GM23338 (cell line): ENCODE measurements at regions not wholly inside any gene's neighbourhood (a gene's known extent, or its start where the extent isn't known, plus 50 kb on each side); places are given as distances from the start of the nearest gene placed in this dataset.

Experiments used
- ATAC-seq: fragments of 200-7000 bp; cut with Tn5 transposase; 3 replicates; pipeline ENCODE4 v1.9.1; 2020
- DNase-seq: peaks from one replicate; pipeline ENCODE4 v3.0.0-alpha.2; 2015; ENCODE audit warnings: low spot score
- H2AFZ ChIP-seq: fragments of 200-600 bp; sonication (generic); 2 replicates; pipeline ENCODE4 v1.8.0; 2016; ENCODE audit warnings: antibody characterized with exemption, mild to moderate bottlenecking, moderate library complexity
- H3F3A ChIP-seq: fragments of 200-600 bp; sonication (generic); replicated peaks from 2 replicates; pipeline ENCODE4 v1.8.0; 2017; ENCODE audit warnings: antibody characterized with exemption, mixed run types, low read depth
- H3K27ac ChIP-seq: fragments of 200-600 bp; sonication (generic); 2 replicates; pipeline ENCODE4 v1.6.1; 2016; ENCODE audit warnings: low read depth
- H3K27me3 ChIP-seq: fragments of 200-600 bp; sonication (generic); 2 replicates; pipeline ENCODE4 v1.8.0; 2016; ENCODE audit warnings: mild to moderate bottlenecking, mixed run types, moderate library complexity; ENCODE audit not compliant: insufficient read depth
- H3K36me3 ChIP-seq: fragments of 200-600 bp; sonication (generic); 2 replicates; pipeline ENCODE4 v1.8.0; 2016; ENCODE audit warnings: mild to moderate bottlenecking; ENCODE audit not compliant: insufficient read depth
- H3K4me1 ChIP-seq: fragments of 200-600 bp; sonication (generic); 2 replicates; pipeline ENCODE4 v1.8.0; 2016; ENCODE audit warnings: mild to moderate bottlenecking, moderate library complexity; ENCODE audit not compliant: insufficient read depth
- H3K4me2 ChIP-seq: fragments of 200-600 bp; sonication (generic); 2 replicates; pipeline ENCODE4 v1.7.1; 2017; ENCODE audit warnings: mixed run types
- H3K4me3 ChIP-seq: fragments of 200-600 bp; sonication (generic); 2 replicates; pipeline ENCODE4 v1.6.1; 2016; ENCODE audit warnings: mixed run types
- H3K79me2 ChIP-seq: fragments of 200-600 bp; sonication (generic); replicated peaks from 2 replicates; pipeline ENCODE4 v1.8.0; 2017; ENCODE audit warnings: mild to moderate bottlenecking; ENCODE audit not compliant: insufficient read depth
- H3K9me2 ChIP-seq: fragments of 200-600 bp; sonication (generic); 2 replicates; pipeline ENCODE4 v1.8.0; 2017; ENCODE audit not compliant: insufficient read depth
- H4K20me1 ChIP-seq: fragments of 200-600 bp; sonication (generic); replicated peaks from 2 replicates; pipeline ENCODE4 v1.8.0; 2017; ENCODE audit warnings: mild to moderate bottlenecking; ENCODE audit not compliant: insufficient read depth
- H3K27ac Mint-ChIP-seq: 2 replicates; pipeline ENCODE4 v1.8.0; 2020; ENCODE audit warnings: inconsistent platforms, mild to moderate bottlenecking, moderate library complexity, mixed read lengths
- H3K27me3 Mint-ChIP-seq: 3 replicates; pipeline ENCODE4 v1.8.0; 2022; ENCODE audit warnings: low read depth, mild to moderate bottlenecking, moderate library complexity, mixed read lengths, inconsistent platforms; ENCODE audit not compliant: insufficient read depth, poor library complexity
- H3K36me3 Mint-ChIP-seq: 3 replicates; pipeline ENCODE4 v1.8.0; 2021; ENCODE audit warnings: low read depth, mild to moderate bottlenecking, inconsistent platforms, moderate library complexity, mixed read lengths
- H3K4me1 Mint-ChIP-seq: 3 replicates; pipeline ENCODE4 v1.8.0; 2020; ENCODE audit warnings: mild to moderate bottlenecking, inconsistent platforms, mixed read lengths
- H3K4me3 Mint-ChIP-seq: 3 replicates; pipeline ENCODE4 v1.8.0; 2021; ENCODE audit warnings: moderate library complexity, mild to moderate bottlenecking, inconsistent platforms, mixed read lengths
- H3K9me3 Mint-ChIP-seq: 3 replicates; pipeline ENCODE4 v1.8.0; 2020; ENCODE audit warnings: moderate library complexity, mild to moderate bottlenecking, inconsistent platforms, mixed read lengths
- CREB1 ChIP-seq: fragments of 250-450 bp; sonication (Bioruptor Pico); IDR thresholded peaks from 2 replicates; pipeline ENCODE4 v1.5.0; 2020; ENCODE audit warnings: low read depth, mild to moderate bottlenecking, moderate library complexity
- EZH2 ChIP-seq: fragments of 200-600 bp; sonication (generic); IDR thresholded peaks from one replicate; pipeline ENCODE4 v1.8.0; 2017; ENCODE audit warnings: antibody characterized with exemption, mild to moderate bottlenecking, low read depth; ENCODE audit not compliant: unreplicated experiment
- EZH2phosphoT487 ChIP-seq: fragments of 200-600 bp; sonication (generic); IDR thresholded peaks from one replicate; pipeline ENCODE4 v1.8.1; 2018; ENCODE audit warnings: antibody characterized with exemption; ENCODE audit not compliant: unreplicated experiment
- JUNB ChIP-seq: IDR thresholded peaks from one replicate; pipeline ENCODE4 v1.6.1; 2016; ENCODE audit warnings: antibody characterized with exemption; ENCODE audit not compliant: unreplicated experiment
- NANOG ChIP-seq: IDR thresholded peaks from 2 replicates; pipeline ENCODE4 v1.6.1; 2016; ENCODE audit warnings: antibody characterized with exemption, borderline replicate concordance
- POLR2AphosphoS5 ChIP-seq: IDR thresholded peaks from 2 replicates; pipeline ENCODE4 v1.6.1; 2016; ENCODE audit warnings: antibody characterized with exemption, low read depth
- STAT1 ChIP-seq: IDR thresholded peaks from one replicate; pipeline ENCODE4 v1.6.1; 2016; ENCODE audit warnings: antibody characterized with exemption; ENCODE audit not compliant: unreplicated experiment
- ZNF114 ChIP-seq: fragments of 250-450 bp; sonication (Bioruptor Pico); IDR thresholded peaks from 2 replicates; pipeline ENCODE4 v1.5.0; 2020; ENCODE audit warnings: mild to moderate bottlenecking, moderate library complexity
- ZNF331 ChIP-seq: fragments of 250-450 bp; sonication (Bioruptor Pico); IDR thresholded peaks from 2 replicates; pipeline ENCODE4 v1.5.0; 2020; ENCODE audit warnings: low read depth, mild to moderate bottlenecking, moderate library complexity
- TF ChIP-seq, protein P1 (sequence below), 2 experiments: fragments of 200-600 bp in 1 of 2; sonication (generic) in 1 of 2; conservative IDR thresholded peaks; 2 replicates each; pipeline versions ENCODE4 v1.5.1 to v1.6.1; 2016 to 2017; ENCODE audit warnings: antibody characterized with exemption in 2 of 2, low read depth in 2 of 2, mild to moderate bottlenecking in 2 of 2, moderate library complexity in 1 of 2
- TF ChIP-seq, protein P2 (sequence below): IDR thresholded peaks from one replicate; pipeline ENCODE4 v1.6.1; 2018; ENCODE audit warnings: antibody characterized with exemption; ENCODE audit not compliant: unreplicated experiment
- TF ChIP-seq, protein P3 (sequence below): fragments of 250-450 bp; sonication (Bioruptor Pico); IDR thresholded peaks from 2 replicates; pipeline ENCODE4 v1.5.0; 2020; ENCODE audit warnings: mild to moderate bottlenecking, moderate library complexity
- TF ChIP-seq, protein P4 (sequence below): IDR thresholded peaks from 2 replicates; pipeline ENCODE4 v1.6.1; 2016; ENCODE audit warnings: antibody characterized with exemption

DNA sequence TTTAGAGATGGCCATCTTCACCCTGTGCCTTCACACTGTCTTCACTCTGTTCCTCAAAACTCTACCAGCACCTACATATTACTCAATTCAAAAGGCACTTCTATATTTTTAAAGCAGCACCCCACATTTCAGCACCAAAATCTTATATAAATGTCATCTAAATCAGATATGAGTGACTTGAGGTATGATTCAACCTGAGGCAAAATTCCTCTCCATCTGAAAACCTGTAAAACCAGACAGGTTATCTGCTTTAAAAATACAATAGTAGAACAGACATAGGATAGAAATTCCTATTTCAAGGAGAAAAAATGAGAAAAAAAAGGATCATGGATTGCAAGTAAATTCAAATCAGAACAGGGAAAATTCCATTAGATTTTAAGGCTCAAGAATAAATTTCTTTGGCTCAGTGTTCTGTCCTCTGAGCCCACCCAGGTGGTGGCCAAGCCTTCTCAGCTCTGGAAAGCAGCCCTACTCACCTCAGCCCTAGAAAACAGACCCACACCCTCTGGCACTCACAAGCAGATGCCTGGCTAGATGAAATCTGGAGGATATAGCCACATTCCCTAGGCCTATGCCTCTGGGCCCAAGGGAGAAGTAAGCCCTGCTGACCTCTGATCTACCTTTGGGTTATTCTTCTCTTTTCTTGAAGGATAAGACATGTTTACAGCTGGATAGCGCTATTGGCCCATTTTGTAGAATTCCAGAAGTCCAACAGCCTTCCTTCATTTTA is 211.1 kb upstream of the XIST start:
- Histone ChIP-seq H3K4me1 (peaks cover 10% of the 10 kb centered on the region), H3K36me3 (no peaks in the 10 kb centered on the region), H3K4me2 (no peak overlapping the region), H3K9me2 (no peaks in the 10 kb centered on the region), H4K20me1 (no peaks in the 10 kb centered on the region), H2AFZ (no peak overlapping the region), H3K4me3 (no peak overlapping the region), H3K79me2 (no peaks in the 10 kb centered on the region), H3F3A (no peaks in the 10 kb centered on the region), H3K27me3 (no peaks in the 10 kb centered on the region), H3K27ac (no peak overlapping the region)
- H3K27me3 Mint-ChIP-seq = no peaks in the 10 kb centered on the region
- no peak overlapping the region for H3K27ac Mint-ChIP-seq
- H3K36me3 Mint-ChIP-seq = peaks cover 5% of the 10 kb centered on the region; the same call in 2 of the 3 replicates
- TF ChIP-seq NANOG (no peak), STAT1 (no peak), JUNB (no peak), CREB1 (CRISPR knock-in tag) (no peak), EZH2phosphoT487 (no peak), POLR2AphosphoS5 (no peak), EZH2 (no peak), ZNF331 (CRISPR knock-in tag) (no peak), ZNF114 (CRISPR knock-in tag) (no peak)
- TF ChIP-seq, protein P1, sequence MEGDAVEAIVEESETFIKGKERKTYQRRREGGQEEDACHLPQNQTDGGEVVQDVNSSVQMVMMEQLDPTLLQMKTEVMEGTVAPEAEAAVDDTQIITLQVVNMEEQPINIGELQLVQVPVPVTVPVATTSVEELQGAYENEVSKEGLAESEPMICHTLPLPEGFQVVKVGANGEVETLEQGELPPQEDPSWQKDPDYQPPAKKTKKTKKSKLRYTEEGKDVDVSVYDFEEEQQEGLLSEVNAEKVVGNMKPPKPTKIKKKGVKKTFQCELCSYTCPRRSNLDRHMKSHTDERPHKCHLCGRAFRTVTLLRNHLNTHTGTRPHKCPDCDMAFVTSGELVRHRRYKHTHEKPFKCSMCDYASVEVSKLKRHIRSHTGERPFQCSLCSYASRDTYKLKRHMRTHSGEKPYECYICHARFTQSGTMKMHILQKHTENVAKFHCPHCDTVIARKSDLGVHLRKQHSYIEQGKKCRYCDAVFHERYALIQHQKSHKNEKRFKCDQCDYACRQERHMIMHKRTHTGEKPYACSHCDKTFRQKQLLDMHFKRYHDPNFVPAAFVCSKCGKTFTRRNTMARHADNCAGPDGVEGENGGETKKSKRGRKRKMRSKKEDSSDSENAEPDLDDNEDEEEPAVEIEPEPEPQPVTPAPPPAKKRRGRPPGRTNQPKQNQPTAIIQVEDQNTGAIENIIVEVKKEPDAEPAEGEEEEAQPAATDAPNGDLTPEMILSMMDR (conservative IDR thresholded peaks at IDR 0.05; ENCODE audit: low read depth in 2 of 2) = no peak
- TF ChIP-seq, protein P2, sequence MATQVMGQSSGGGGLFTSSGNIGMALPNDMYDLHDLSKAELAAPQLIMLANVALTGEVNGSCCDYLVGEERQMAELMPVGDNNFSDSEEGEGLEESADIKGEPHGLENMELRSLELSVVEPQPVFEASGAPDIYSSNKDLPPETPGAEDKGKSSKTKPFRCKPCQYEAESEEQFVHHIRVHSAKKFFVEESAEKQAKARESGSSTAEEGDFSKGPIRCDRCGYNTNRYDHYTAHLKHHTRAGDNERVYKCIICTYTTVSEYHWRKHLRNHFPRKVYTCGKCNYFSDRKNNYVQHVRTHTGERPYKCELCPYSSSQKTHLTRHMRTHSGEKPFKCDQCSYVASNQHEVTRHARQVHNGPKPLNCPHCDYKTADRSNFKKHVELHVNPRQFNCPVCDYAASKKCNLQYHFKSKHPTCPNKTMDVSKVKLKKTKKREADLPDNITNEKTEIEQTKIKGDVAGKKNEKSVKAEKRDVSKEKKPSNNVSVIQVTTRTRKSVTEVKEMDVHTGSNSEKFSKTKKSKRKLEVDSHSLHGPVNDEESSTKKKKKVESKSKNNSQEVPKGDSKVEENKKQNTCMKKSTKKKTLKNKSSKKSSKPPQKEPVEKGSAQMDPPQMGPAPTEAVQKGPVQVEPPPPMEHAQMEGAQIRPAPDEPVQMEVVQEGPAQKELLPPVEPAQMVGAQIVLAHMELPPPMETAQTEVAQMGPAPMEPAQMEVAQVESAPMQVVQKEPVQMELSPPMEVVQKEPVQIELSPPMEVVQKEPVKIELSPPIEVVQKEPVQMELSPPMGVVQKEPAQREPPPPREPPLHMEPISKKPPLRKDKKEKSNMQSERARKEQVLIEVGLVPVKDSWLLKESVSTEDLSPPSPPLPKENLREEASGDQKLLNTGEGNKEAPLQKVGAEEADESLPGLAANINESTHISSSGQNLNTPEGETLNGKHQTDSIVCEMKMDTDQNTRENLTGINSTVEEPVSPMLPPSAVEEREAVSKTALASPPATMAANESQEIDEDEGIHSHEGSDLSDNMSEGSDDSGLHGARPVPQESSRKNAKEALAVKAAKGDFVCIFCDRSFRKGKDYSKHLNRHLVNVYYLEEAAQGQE = no peak
- TF ChIP-seq, protein P3, sequence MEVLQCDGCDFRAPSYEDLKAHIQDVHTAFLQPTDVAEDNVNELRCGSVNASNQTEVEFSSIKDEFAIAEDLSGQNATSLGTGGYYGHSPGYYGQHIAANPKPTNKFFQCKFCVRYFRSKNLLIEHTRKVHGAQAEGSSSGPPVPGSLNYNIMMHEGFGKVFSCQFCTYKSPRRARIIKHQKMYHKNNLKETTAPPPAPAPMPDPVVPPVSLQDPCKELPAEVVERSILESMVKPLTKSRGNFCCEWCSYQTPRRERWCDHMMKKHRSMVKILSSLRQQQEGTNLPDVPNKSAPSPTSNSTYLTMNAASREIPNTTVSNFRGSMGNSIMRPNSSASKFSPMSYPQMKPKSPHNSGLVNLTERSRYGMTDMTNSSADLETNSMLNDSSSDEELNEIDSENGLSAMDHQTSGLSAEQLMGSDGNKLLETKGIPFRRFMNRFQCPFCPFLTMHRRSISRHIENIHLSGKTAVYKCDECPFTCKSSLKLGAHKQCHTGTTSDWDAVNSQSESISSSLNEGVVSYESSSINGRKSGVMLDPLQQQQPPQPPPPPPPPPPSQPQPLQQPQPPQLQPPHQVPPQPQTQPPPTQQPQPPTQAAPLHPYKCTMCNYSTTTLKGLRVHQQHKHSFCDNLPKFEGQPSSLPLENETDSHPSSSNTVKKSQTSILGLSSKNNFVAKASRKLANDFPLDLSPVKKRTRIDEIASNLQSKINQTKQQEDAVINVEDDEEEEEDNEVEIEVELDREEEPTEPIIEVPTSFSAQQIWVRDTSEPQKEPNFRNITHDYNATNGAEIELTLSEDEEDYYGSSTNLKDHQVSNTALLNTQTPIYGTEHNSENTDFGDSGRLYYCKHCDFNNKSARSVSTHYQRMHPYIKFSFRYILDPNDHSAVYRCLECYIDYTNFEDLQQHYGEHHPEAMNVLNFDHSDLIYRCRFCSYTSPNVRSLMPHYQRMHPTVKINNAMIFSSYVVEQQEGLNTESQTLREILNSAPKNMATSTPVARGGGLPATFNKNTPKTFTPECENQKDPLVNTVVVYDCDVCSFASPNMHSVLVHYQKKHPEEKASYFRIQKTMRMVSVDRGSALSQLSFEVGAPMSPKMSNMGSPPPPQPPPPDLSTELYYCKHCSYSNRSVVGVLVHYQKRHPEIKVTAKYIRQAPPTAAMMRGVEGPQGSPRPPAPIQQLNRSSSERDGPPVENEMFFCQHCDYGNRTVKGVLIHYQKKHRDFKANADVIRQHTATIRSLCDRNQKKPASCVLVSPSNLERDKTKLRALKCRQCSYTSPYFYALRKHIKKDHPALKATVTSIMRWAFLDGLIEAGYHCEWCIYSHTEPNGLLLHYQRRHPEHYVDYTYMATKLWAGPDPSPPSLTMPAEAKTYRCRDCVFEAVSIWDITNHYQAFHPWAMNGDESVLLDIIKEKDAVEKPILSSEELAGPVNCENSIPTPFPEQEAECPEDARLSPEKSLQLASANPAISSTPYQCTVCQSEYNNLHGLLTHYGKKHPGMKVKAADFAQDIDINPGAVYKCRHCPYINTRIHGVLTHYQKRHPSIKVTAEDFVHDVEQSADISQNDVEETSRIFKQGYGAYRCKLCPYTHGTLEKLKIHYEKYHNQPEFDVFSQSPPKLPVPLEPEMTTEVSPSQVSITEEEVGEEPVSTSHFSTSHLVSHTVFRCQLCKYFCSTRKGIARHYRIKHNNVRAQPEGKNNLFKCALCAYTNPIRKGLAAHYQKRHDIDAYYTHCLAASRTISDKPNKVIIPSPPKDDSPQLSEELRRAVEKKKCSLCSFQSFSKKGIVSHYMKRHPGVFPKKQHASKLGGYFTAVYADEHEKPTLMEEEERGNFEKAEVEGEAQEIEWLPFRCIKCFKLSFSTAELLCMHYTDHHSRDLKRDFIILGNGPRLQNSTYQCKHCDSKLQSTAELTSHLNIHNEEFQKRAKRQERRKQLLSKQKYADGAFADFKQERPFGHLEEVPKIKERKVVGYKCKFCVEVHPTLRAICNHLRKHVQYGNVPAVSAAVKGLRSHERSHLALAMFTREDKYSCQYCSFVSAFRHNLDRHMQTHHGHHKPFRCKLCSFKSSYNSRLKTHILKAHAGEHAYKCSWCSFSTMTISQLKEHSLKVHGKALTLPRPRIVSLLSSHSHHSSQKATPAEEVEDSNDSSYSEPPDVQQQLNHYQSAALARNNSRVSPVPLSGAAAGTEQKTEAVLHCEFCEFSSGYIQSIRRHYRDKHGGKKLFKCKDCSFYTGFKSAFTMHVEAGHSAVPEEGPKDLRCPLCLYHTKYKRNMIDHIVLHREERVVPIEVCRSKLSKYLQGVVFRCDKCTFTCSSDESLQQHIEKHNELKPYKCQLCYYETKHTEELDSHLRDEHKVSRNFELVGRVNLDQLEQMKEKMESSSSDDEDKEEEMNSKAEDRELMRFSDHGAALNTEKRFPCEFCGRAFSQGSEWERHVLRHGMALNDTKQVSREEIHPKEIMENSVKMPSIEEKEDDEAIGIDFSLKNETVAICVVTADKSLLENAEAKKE (CRISPR knock-in tag) = no peak
- TF ChIP-seq, protein P4, sequence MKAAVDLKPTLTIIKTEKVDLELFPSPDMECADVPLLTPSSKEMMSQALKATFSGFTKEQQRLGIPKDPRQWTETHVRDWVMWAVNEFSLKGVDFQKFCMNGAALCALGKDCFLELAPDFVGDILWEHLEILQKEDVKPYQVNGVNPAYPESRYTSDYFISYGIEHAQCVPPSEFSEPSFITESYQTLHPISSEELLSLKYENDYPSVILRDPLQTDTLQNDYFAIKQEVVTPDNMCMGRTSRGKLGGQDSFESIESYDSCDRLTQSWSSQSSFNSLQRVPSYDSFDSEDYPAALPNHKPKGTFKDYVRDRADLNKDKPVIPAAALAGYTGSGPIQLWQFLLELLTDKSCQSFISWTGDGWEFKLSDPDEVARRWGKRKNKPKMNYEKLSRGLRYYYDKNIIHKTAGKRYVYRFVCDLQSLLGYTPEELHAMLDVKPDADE = no peak
- ATAC-seq (no peak), DNase-seq (no peak)
- peaks cover 8% of the 10 kb centered on the region for H3K4me1 Mint-ChIP-seq
- no peak overlapping the region for H3K4me3 Mint-ChIP-seq
- H3K9me3 Mint-ChIP-seq = 0 out of 3 replicates have a peak, but pooled peaks cover 1% of the 10 kb centered on the region
